ENCODE measurements at regions not wholly inside any gene's neighbourhood (a gene's known extent, or its start where the extent isn't known, plus 50 kb on each side); places are given as distances from the start of the nearest gene placed in this dataset.

- POLR2A ChIA-PET, result interaction anchor here in 1 of 2 donors (0.6 kb wide), 1 partner anchor 138 kb away, joined by 3 read pairs; no protein-coding TSS in a partner anchor
- no peak overlapping the region for H3K27ac ChIP-seq (ENCODE audit: low read length)
- no CpG with 5 or more reads among the region's 2 CpGs for WGBS (ENCODE audit: insufficient coverage)
Measured at GRCh38 chr3:191120447-191121298, 78.4 kb upstream of the OSTN start.

GRCh38 chr3:191119415-191120295, 79.4 kb upstream of the OSTN start:
- Mint-ChIP-seq H3K27me3 (no peaks in the 10 kb centered on the region), H3K36me3 (no peaks in the 10 kb centered on the region), H3K4me1 (no peaks in the 10 kb centered on the region), H3K9me3 (peaks cover 0 to 5% (median 0%) of the 10 kb centered on the region in 3 donors), H3K27ac (no peak overlapping the region), H3K4me3 (no peak overlapping the region)
- no peak for ATAC-seq (replicated peaks in 1 of 4)
- WGBS (ENCODE audit: insufficient coverage), result 72% methylated on average over 2 of the region's 3 CpGs
- no peak overlapping the region for H3K4me3 ChIP-seq (ENCODE audit: control insufficient read depth in 1 of 2, extremely low read depth in 1 of 2, low read length in 1 of 2)
- DNase-seq, result no peak
- H3K27me3 ChIP-seq (replicated peaks in 1 of 2; ENCODE audit: control insufficient read depth in 2 of 2, extremely low read depth in 1 of 2, insufficient read depth in 2 of 2, low read length in 1 of 2), result no peaks in the 10 kb centered on the region
- H3K36me3 ChIP-seq (ENCODE audit: control insufficient read depth in 2 of 2, extremely low read depth in 1 of 2, insufficient read depth in 1 of 2, low read length in 1 of 2), result no peaks in the 10 kb centered on the region
- H3K9me3 ChIP-seq, result no peaks in the 10 kb centered on the region
- ChIA-PET POLR2A (interaction anchor here in 1 of 2 donors (0.6 kb wide), 1 partner anchor 137 kb away, joined by 3 read pairs; no protein-coding TSS in a partner anchor), CTCF (no interaction called here)
- H3K27ac ChIP-seq (ENCODE audit: low read length), result no peak overlapping the region
- no peaks in the 10 kb centered on the region for H3K4me1 ChIP-seq (ENCODE audit: control insufficient read depth in 1 of 2, extremely low read depth in 1 of 2, insufficient read depth in 2 of 2, low read length in 2 of 2)

More at GRCh38 chr3:191120447-191121298, 78.4 kb upstream of the OSTN start:
- peaks cover 0 to 5% (median 0%) of the 10 kb centered on the region in 3 donors for H3K9me3 Mint-ChIP-seq
- DNase-seq, result no peak
- Histone ChIP-seq H3K4me1 (ENCODE audit: control insufficient read depth in 1 of 2, extremely low read depth in 1 of 2, insufficient read depth in 2 of 2, low read length in 2 of 2) (no peaks in the 10 kb centered on the region), H3K4me3 (ENCODE audit: control insufficient read depth in 1 of 2, extremely low read depth in 1 of 2, low read length in 1 of 2) (no peak overlapping the region), H3K27me3 (replicated peaks in 1 of 2; ENCODE audit: control insufficient read depth in 2 of 2, extremely low read depth in 1 of 2, insufficient read depth in 2 of 2, low read length in 1 of 2) (no peaks in the 10 kb centered on the region), H3K9me3 (no peaks in the 10 kb centered on the region), H3K36me3 (ENCODE audit: control insufficient read depth in 2 of 2, extremely low read depth in 1 of 2, insufficient read depth in 1 of 2, low read length in 1 of 2) (no peaks in the 10 kb centered on the region)
- H3K27me3 Mint-ChIP-seq, result no peaks in the 10 kb centered on the region
- no peak overlapping the region for H3K27ac Mint-ChIP-seq
- no peaks in the 10 kb centered on the region for H3K36me3 Mint-ChIP-seq
- no peak for ATAC-seq (replicated peaks in 1 of 4)
- H3K4me1 Mint-ChIP-seq, result no peaks in the 10 kb centered on the region
- no peak overlapping the region for H3K4me3 Mint-ChIP-seq
- CTCF ChIA-PET, result no interaction called here

- H3K4me3 ChIP-seq (ENCODE audit: control insufficient read depth in 1 of 2, extremely low read depth in 1 of 2, low read length in 1 of 2), result no peak overlapping the region
- 57% methylated on average over 1 of the region's 3 CpGs for WGBS (ENCODE audit: insufficient coverage)
- ATAC-seq (replicated peaks in 1 of 4) (no peak), DNase-seq (no peak)
- Mint-ChIP-seq H3K4me1 (no peaks in the 10 kb centered on the region), H3K4me3 (no peak overlapping the region), H3K27me3 (no peaks in the 10 kb centered on the region), H3K9me3 (peaks cover 0 to 9% (median 0%) of the 10 kb centered on the region in 3 donors), H3K36me3 (no peaks in the 10 kb centered on the region), H3K27ac (no peak overlapping the region)
- H3K9me3 ChIP-seq, result no peaks in the 10 kb centered on the region
- CTCF ChIA-PET, result no interaction called here
- H3K4me1 ChIP-seq (ENCODE audit: control insufficient read depth in 1 of 2, extremely low read depth in 1 of 2, insufficient read depth in 2 of 2, low read length in 2 of 2), result no peaks in the 10 kb centered on the region
- POLR2A ChIA-PET, result no interaction called here
- H3K36me3 ChIP-seq (ENCODE audit: control insufficient read depth in 2 of 2, extremely low read depth in 1 of 2, insufficient read depth in 1 of 2, low read length in 1 of 2), result no peaks in the 10 kb centered on the region
- H3K27ac ChIP-seq (ENCODE audit: low read length), result no peak overlapping the region
- no peaks in the 10 kb centered on the region for H3K27me3 ChIP-seq (replicated peaks in 1 of 2; ENCODE audit: control insufficient read depth in 2 of 2, extremely low read depth in 1 of 2, insufficient read depth in 2 of 2, low read length in 1 of 2)
Measured at GRCh38 chr3:191111722-191112121, 87.3 kb upstream of the OSTN start.

- Mint-ChIP-seq H3K27ac (no peak overlapping the region), H3K4me1 (no peaks in the 10 kb centered on the region), H3K27me3 (no peaks in the 10 kb centered on the region), H3K9me3 (peaks cover 4 to 9% (median 8%) of the 10 kb centered on the region in 3 donors), H3K36me3 (no peaks in the 10 kb centered on the region), H3K4me3 (no peak overlapping the region)
- Histone ChIP-seq H3K4me3 (ENCODE audit: control insufficient read depth in 1 of 2, extremely low read depth in 1 of 2, low read length in 1 of 2) (no peak overlapping the region), H3K9me3 (no peaks in the 10 kb centered on the region), H3K4me1 (ENCODE audit: control insufficient read depth in 1 of 2, extremely low read depth in 1 of 2, insufficient read depth in 2 of 2, low read length in 2 of 2) (no peaks in the 10 kb centered on the region), H3K36me3 (ENCODE audit: control insufficient read depth in 2 of 2, extremely low read depth in 1 of 2, insufficient read depth in 1 of 2, low read length in 1 of 2) (no peaks in the 10 kb centered on the region), H3K27me3 (replicated peaks in 1 of 2; ENCODE audit: control insufficient read depth in 2 of 2, extremely low read depth in 1 of 2, insufficient read depth in 2 of 2, low read length in 1 of 2) (no peaks in the 10 kb centered on the region), H3K27ac (ENCODE audit: low read length) (no peak overlapping the region)
- POLR2A ChIA-PET, result no interaction called here
- CTCF ChIA-PET, result no interaction called here
- DNase-seq, result no peak
- ATAC-seq (replicated peaks in 1 of 4), result no peak
- WGBS (ENCODE audit: insufficient coverage), result 80% methylated on average over 1 of the region's 3 CpGs
Measured at GRCh38 chr3:191105418-191105817, 93.6 kb upstream of the OSTN start.

- Histone ChIP-seq H3K27ac (ENCODE audit: low read length) (no peak overlapping the region), H3K36me3 (ENCODE audit: control insufficient read depth in 2 of 2, extremely low read depth in 1 of 2, insufficient read depth in 1 of 2, low read length in 1 of 2) (no peaks in the 10 kb centered on the region), H3K27me3 (replicated peaks in 1 of 2; ENCODE audit: control insufficient read depth in 2 of 2, extremely low read depth in 1 of 2, insufficient read depth in 2 of 2, low read length in 1 of 2) (no peaks in the 10 kb centered on the region), H3K4me3 (ENCODE audit: control insufficient read depth in 1 of 2, extremely low read depth in 1 of 2, low read length in 1 of 2) (no peak overlapping the region), H3K4me1 (ENCODE audit: control insufficient read depth in 1 of 2, extremely low read depth in 1 of 2, insufficient read depth in 2 of 2, low read length in 2 of 2) (no peaks in the 10 kb centered on the region), H3K9me3 (no peaks in the 10 kb centered on the region)
- H3K9me3 Mint-ChIP-seq, result peaks cover 0 to 8% (median 4%) of the 10 kb centered on the region in 3 donors
- no peaks in the 10 kb centered on the region for H3K36me3 Mint-ChIP-seq
- WGBS (ENCODE audit: insufficient coverage), result 86% methylated on average over 3 of the region's 4 CpGs
- no peak overlapping the region for H3K4me3 Mint-ChIP-seq
- H3K27ac Mint-ChIP-seq, result no peak overlapping the region
- ATAC-seq (replicated peaks in 1 of 4) (no peak), DNase-seq (no peak)
- no peaks in the 10 kb centered on the region for H3K27me3 Mint-ChIP-seq
- H3K4me1 Mint-ChIP-seq, result no peaks in the 10 kb centered on the region
- ChIA-PET CTCF (no interaction called here), POLR2A (no interaction called here)
Measured at GRCh38 chr3:191100516-191100915, 98.5 kb upstream of the OSTN start.

- Mint-ChIP-seq H3K27ac (no peak overlapping the region), H3K4me3 (no peak overlapping the region), H3K9me3 (no peaks in the 10 kb centered on the region), H3K36me3 (no peaks in the 10 kb centered on the region), H3K27me3 (no peaks in the 10 kb centered on the region), H3K4me1 (no peaks in the 10 kb centered on the region)
- H3K36me3 ChIP-seq (ENCODE audit: control insufficient read depth in 2 of 2, extremely low read depth in 1 of 2, insufficient read depth in 1 of 2, low read length in 1 of 2), result no peaks in the 10 kb centered on the region
- no peaks in the 10 kb centered on the region for H3K27me3 ChIP-seq (replicated peaks in 1 of 2; ENCODE audit: control insufficient read depth in 2 of 2, extremely low read depth in 1 of 2, insufficient read depth in 2 of 2, low read length in 1 of 2)
- POLR2A ChIA-PET, result no interaction called here
- WGBS (ENCODE audit: insufficient coverage), result no CpG with 5 or more reads among the region's 3 CpGs
- ATAC-seq (replicated peaks in 1 of 4) (no peak), DNase-seq (no peak)
- CTCF ChIA-PET, result no interaction called here
- no peak overlapping the region for H3K4me3 ChIP-seq (ENCODE audit: control insufficient read depth in 1 of 2, extremely low read depth in 1 of 2, low read length in 1 of 2)
- no peaks in the 10 kb centered on the region for H3K9me3 ChIP-seq
- no peak overlapping the region for H3K27ac ChIP-seq (ENCODE audit: low read length)
- H3K4me1 ChIP-seq (ENCODE audit: control insufficient read depth in 1 of 2, extremely low read depth in 1 of 2, insufficient read depth in 2 of 2, low read length in 2 of 2), result no peaks in the 10 kb centered on the region
Measured at GRCh38 chr3:191094057-191094845, 104.8 kb upstream of the OSTN start.

All from T-cell (primary cell).